Right lobe of liver (tissue), 6 donors: ENCODE measurements at regions not wholly inside any gene's neighbourhood (a gene's known extent, or its start where the extent isn't known, plus 50 kb on each side); places are given as distances from the start of the nearest gene placed in this dataset.
"Not testable (repeated sequence)": the region's sequence is repeated elsewhere in the genome, so short reads cannot be mapped to it uniquely, and the experiment has no call there.

ENCODE experiments used
- ATAC-seq, 4 donors: fragments of 200-7000 bp; cut with Tn5 transposase; one replicate each; pipeline ENCODE4 v1.9.1; 2020; ENCODE audit warnings: mild to moderate bottlenecking in 4 of 4, moderate library complexity in 4 of 4
- DNase-seq, 3 donors: peaks; one replicate each; pipeline ENCODE4 v3.0.0-alpha.2; 2020
- H3K27ac ChIP-seq, 3 donors: fragments of 200-600 bp; one replicate each; pipeline ENCODE4 v1.8.0; 2022
- H3K27me3 ChIP-seq, 2 donors: fragments of 200-600 bp; one replicate each; pipeline ENCODE4 v1.8.0; 2022
- H3K36me3 ChIP-seq, 4 donors: fragments of 200-600 bp; sonication (generic) in 1 of 4; one replicate each; pipeline versions ENCODE4 v1.5.1 to v1.8.0; 2017 to 2022; ENCODE audit warnings: control low read depth in 1 of 4
- H3K4me1 ChIP-seq, 4 donors: fragments of 200-600 bp; sonication (generic) in 1 of 4; one replicate each; pipeline versions ENCODE4 v1.5.1 to v1.8.0; 2017 to 2022; ENCODE audit warnings: control low read depth in 1 of 4
- H3K4me3 ChIP-seq, 3 donors: fragments of 200-600 bp; one replicate each; pipeline ENCODE4 v1.8.0; 2022
- H3K9me3 ChIP-seq, 4 donors: fragments of 200-600 bp; sonication (generic) in 1 of 4; one replicate each; pipeline versions ENCODE4 v1.5.1 to v1.8.0; 2017 to 2022; ENCODE audit warnings: control low read depth in 1 of 4
- POLR2A ChIP-seq: fragments of 450-650 bp; IDR thresholded peaks from one replicate; pipeline ENCODE4 v1.6.1; 2017; ENCODE audit warnings: antibody characterized with exemption, mild to moderate bottlenecking
- WGBS: methylation state at CpG from one replicate; pipeline ENCODE4 v1.1.6; 2018; ENCODE audit warnings: low coverage, low lambda C conversion rate; ENCODE audit not compliant: insufficient coverage; ENCODE audit errors: missing lambda C conversion rate; 5-methylcytosine and 5-hydroxymethylcytosine counted together
- intact Hi-C, 2 donors: fragments of 100-400 bp; cut with DNase I; formaldehyde crosslinking; loops; one replicate each; pipeline versions ENCODE4 v1.11.2 to v1.14.1; 2022
- TF ChIP-seq, protein P1 (sequence below), 4 donors: fragments of 200-600 bp in 3 of 4; fragments of 450-650 bp in 1 of 4; IDR thresholded peaks; one replicate each; pipeline versions ENCODE4 v1.5.1 to v1.8.0; 2016 to 2022; ENCODE audit warnings: antibody characterized with exemption in 4 of 4, mild to moderate bottlenecking in 2 of 4
- donor health status: DM: no; HTN: yes; CAD: no.
- donor health status: DM: no; HTN: no; CAD: no.
- donor health status: DM: no; HTN: no; CAD: no.
- donor health status: DM: no; HTN: yes; CAD: no.
- donor health status: DM: no; HTN: yes; CAD: no.

- H3K9me3 ChIP-seq: no peaks in the 10 kb centered on the region
- no peak overlapping the region for H3K4me3 ChIP-seq
- 56% methylated on average over 5 of the region's 7 CpGs for WGBS
- no peak for TF ChIP-seq POLR2A
- TF ChIP-seq, protein P1, sequence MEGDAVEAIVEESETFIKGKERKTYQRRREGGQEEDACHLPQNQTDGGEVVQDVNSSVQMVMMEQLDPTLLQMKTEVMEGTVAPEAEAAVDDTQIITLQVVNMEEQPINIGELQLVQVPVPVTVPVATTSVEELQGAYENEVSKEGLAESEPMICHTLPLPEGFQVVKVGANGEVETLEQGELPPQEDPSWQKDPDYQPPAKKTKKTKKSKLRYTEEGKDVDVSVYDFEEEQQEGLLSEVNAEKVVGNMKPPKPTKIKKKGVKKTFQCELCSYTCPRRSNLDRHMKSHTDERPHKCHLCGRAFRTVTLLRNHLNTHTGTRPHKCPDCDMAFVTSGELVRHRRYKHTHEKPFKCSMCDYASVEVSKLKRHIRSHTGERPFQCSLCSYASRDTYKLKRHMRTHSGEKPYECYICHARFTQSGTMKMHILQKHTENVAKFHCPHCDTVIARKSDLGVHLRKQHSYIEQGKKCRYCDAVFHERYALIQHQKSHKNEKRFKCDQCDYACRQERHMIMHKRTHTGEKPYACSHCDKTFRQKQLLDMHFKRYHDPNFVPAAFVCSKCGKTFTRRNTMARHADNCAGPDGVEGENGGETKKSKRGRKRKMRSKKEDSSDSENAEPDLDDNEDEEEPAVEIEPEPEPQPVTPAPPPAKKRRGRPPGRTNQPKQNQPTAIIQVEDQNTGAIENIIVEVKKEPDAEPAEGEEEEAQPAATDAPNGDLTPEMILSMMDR (IDR thresholded peaks at IDR 0.05): no peak
- no peaks in the 10 kb centered on the region for H3K36me3 ChIP-seq
- intact Hi-C loops: no loop called here
- no peak for DNase-seq
- H3K27me3 ChIP-seq: peaks cover 0 to 4% of the 10 kb centered on the region in 2 donors
- no peak overlapping the region for H3K27ac ChIP-seq
- no peaks in the 10 kb centered on the region for H3K4me1 ChIP-seq
- ATAC-seq: no peak
These were observed 135.3 kb downstream of the THBS2 start for GRCh38 chr6:169118346-169118830.

DNA sequence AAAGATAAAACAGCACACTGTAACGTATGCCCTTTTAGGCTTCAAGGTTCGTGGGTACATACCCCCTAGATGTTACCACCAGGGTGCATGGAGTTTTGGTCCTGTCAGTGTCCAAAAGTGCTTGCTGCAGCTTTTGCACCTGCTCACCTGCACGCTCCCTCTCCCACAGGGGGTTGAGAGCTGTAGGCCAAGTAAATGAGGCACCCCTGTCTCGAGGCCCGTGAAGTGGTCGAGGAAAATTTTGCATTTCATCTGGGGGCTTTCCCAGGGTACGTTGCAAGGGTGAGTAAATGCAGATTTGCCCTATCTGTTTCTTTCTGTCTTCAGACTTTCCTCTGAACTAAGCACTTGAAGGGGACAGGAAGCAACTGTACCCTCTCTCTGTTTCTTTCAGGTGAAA is 136.0 kb downstream of the THBS2 start:
- WGBS: 35% methylated on average over 2 of the region's 7 CpGs
- DNase-seq: no peak
- no peak for ATAC-seq

DNA sequence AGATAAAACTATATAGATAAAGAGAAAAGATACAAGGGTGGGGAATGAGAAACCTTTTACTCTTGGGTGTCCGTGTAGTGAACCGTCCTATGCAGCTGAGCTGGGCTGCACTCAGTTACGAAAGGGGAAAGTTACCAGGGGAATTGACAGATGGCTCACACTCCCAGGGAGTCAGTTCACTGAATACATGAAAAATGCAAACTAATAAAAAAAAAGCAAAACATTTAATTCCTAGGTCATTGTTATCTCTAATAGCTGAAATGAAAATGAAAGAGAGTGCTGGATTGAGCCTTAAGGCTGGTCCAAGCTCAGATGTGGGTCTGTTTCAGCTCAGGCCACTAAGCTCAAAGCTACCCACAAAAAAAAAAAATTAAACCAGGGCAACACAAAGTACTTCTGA is 138.0 kb downstream of the THBS2 start:
- Histone ChIP-seq H3K4me1 (no peaks in the 10 kb centered on the region), H3K9me3 (no peaks in the 10 kb centered on the region), H3K27ac (no peak overlapping the region), H3K4me3 (no peak overlapping the region), H3K36me3 (no peaks in the 10 kb centered on the region), H3K27me3 (peaks cover 0 to 4% of the 10 kb centered on the region in 2 donors)
- intact Hi-C loops: no loop called here
- TF ChIP-seq, protein P1 (IDR thresholded peaks at IDR 0.05): no peak
- no peak for TF ChIP-seq POLR2A
- ATAC-seq: no peak
- WGBS: 73% methylated on average over 3 of the region's 3 CpGs
- DNase-seq: no peak

More for the DNA sequence above, 136.0 kb downstream of the THBS2 start:
- no peak overlapping the region for H3K27ac ChIP-seq
- intact Hi-C loops: no loop called here
- no peaks in the 10 kb centered on the region for H3K36me3 ChIP-seq
- H3K4me3 ChIP-seq: no peak overlapping the region
- peaks cover 0 to 4% of the 10 kb centered on the region in 2 donors for H3K27me3 ChIP-seq
- TF ChIP-seq, protein P1 (IDR thresholded peaks at IDR 0.05): no peak
- no peak for TF ChIP-seq POLR2A
- H3K9me3 ChIP-seq: no peaks in the 10 kb centered on the region
- H3K4me1 ChIP-seq: no peaks in the 10 kb centered on the region

DNA sequence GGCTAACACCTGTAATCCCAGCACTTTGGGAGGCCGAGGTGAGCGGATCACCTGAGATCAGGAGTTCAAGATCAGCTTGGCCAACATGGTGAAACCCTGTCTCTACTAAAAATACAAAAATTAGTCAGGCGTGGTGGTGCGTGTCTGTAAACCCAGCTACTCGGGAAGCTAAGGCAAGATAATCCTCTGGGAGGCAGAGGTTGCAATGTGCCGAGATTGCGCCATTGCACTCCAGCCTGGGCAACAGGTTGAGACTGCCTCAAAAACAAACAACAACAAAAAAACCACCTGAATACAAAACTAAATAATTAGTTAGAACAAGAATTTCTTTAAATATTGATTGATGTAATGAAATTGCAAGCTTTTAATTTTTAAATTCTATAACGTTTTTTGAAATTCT is 139.0 kb downstream of the THBS2 start:
- H3K9me3 ChIP-seq, intact Hi-C loops, H3K4me3 ChIP-seq, H3K36me3 ChIP-seq, H3K27ac ChIP-seq, H3K27me3 ChIP-seq, ATAC-seq, H3K4me1 ChIP-seq, DNase-seq: not testable (repeated sequence)
- 68% methylated on average over 8 of the region's 8 CpGs for WGBS

DNA sequence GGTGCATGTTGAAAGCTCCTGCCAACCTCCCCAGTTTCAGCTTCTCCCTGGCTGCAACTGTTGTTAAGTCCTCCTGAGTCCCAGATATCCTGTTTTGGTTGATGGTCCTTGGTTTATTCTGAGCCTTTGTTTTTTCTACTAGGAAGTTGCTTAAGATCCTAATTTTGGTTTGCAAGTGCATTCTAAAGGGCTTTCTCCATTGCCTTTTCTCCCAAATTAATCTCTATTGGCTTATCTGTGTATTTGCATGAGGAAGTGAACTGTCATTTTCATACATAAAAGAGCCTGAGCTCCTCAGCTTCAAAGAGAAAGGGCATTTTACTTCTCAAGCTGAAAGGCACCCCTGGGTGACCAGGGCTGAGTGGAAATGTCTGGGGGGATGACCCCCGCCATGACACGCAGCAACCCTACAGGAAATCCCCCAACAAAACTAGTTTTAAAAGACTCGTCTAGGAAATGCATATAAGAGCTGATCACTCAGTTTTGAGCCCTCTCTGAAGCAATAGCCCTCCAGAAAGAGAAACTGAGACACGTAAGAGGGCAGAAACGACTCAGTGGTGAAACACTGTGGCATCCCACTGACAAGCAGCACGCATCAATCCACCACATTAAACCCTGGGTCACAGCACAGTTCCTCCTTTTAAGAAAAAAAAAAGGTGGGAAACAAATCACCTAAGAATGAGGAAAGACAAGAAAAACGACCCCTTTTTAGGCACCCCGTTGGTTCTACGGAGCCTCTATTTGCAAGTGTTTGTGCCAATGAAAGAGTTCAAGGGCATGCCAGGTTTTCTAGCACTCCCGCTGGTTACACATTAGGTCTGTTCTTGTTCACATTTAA is 140.9 kb downstream of the THBS2 start:
- H3K27ac ChIP-seq: no peak overlapping the region
- peaks cover 0 to 4% of the 10 kb centered on the region in 2 donors for H3K27me3 ChIP-seq
- no peak for ATAC-seq
- DNase-seq: no peak
- 18% methylated on average over 10 of the region's 10 CpGs for WGBS
- TF ChIP-seq, protein P1 (IDR thresholded peaks at IDR 0.05): no peak
- TF ChIP-seq POLR2A: no peak
- H3K9me3 ChIP-seq: no peaks in the 10 kb centered on the region
- H3K36me3 ChIP-seq: no peaks in the 10 kb centered on the region
- H3K4me1 ChIP-seq: no peaks in the 10 kb centered on the region
- H3K4me3 ChIP-seq: no peak overlapping the region
- intact Hi-C loops: no loop called here
